Esophagus squamous epithelium (tissue), 5 donors: ENCODE measurements at regions not wholly inside any gene's neighbourhood (a gene's known extent, or its start where the extent isn't known, plus 50 kb on each side); places are given as distances from the start of the nearest gene placed in this dataset.

Source experiments
- DNase-seq: peaks from one replicate; lab custom pipeline; 2025; lab: John Stamatoyannopoulos, UW
- H3K27ac ChIP-seq, 4 donors: fragments of 200-600 bp; sonication (generic); one replicate each; pipeline ENCODE4 v1.5.1; 2016 to 2019; ENCODE audit warnings: mild to moderate bottlenecking in 1 of 4
- H3K27me3 ChIP-seq, 4 donors: fragments of 200-600 bp; sonication (generic); 1 replicate in 3 of 4; 2 replicates in 1 of 4; pipeline versions ENCODE4 v1.5.1 to v1.6.0; 2017 to 2021; ENCODE audit warnings: antibody characterized with exemption in 1 of 4
- H3K36me3 ChIP-seq, 3 donors: fragments of 200-600 bp; sonication (generic); one replicate each; pipeline ENCODE4 v1.5.1; 2016 to 2019
- H3K4me1 ChIP-seq, 3 donors: fragments of 200-600 bp; sonication (generic); one replicate each; pipeline ENCODE4 v1.5.1; 2017 to 2019
- H3K4me3 ChIP-seq, 4 donors: fragments of 200-600 bp; sonication (generic); 1 replicate in 3 of 4; 2 replicates in 1 of 4; pipeline ENCODE4 v1.5.1; 2016 to 2019; ENCODE audit warnings: mild to moderate bottlenecking in 2 of 4, moderate library complexity in 1 of 4
- H3K9me3 ChIP-seq, 3 donors: fragments of 200-600 bp; sonication (generic); one replicate each; pipeline ENCODE4 v1.5.1; 2016 to 2019
- POLR2A ChIP-seq, 4 donors: fragments of 450-650 bp; IDR thresholded peaks; one replicate each; pipeline ENCODE4 v1.6.1; 2017; ENCODE audit warnings: antibody characterized with exemption in 4 of 4, mild to moderate bottlenecking in 4 of 4, moderate library complexity in 3 of 4
- WGBS, 2 donors: methylation state at CpG; one replicate each; pipeline ENCODE4 v1.1.5; 2018; 5-methylcytosine and 5-hydroxymethylcytosine counted together
- intact Hi-C: fragments of 100-400 bp; cut with DNase I; formaldehyde crosslinking; loops from one replicate; pipeline ENCODE4 v1.15.0; 2022
- TF ChIP-seq, protein P1 (sequence below), 6 experiments: fragments of 450-650 bp in 4 of 6; fragments of 200-600 bp in 2 of 6; sonication (generic) in 2 of 6; IDR thresholded peaks; one replicate each; pipeline ENCODE4 v1.5.1; 2016 to 2019; ENCODE audit warnings: antibody characterized with exemption in 6 of 6, mild to moderate bottlenecking in 4 of 6, moderate library complexity in 4 of 6
- donor health status: DM: yes; HTN: yes; CAD: no.

DNA sequence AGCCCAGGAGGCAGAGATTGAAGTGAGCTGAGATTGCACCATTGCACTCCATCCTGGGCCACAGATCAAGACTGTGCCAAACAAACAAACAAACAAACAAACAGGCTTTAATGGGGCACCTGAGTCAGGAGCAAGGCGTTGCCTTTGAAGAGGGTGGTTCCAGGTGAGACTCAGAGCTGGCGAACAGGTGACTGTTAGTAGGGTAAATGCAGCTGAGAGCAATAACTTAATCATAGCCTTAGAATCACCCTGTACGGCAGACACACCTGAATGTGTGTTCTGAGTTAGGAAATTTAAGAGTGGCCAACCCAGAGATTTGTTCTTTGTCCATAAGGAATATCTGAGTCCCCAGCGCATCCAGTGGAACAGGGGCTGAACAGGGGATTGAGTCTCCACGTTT lies 440.4 kb downstream of the RPS6KC1 start:
- TF ChIP-seq POLR2A (IDR thresholded peaks at IDR 0.05), result no peak
- TF ChIP-seq, protein P1, sequence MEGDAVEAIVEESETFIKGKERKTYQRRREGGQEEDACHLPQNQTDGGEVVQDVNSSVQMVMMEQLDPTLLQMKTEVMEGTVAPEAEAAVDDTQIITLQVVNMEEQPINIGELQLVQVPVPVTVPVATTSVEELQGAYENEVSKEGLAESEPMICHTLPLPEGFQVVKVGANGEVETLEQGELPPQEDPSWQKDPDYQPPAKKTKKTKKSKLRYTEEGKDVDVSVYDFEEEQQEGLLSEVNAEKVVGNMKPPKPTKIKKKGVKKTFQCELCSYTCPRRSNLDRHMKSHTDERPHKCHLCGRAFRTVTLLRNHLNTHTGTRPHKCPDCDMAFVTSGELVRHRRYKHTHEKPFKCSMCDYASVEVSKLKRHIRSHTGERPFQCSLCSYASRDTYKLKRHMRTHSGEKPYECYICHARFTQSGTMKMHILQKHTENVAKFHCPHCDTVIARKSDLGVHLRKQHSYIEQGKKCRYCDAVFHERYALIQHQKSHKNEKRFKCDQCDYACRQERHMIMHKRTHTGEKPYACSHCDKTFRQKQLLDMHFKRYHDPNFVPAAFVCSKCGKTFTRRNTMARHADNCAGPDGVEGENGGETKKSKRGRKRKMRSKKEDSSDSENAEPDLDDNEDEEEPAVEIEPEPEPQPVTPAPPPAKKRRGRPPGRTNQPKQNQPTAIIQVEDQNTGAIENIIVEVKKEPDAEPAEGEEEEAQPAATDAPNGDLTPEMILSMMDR (IDR thresholded peaks at IDR 0.05), result no peak
- no peaks in the 10 kb centered on the region for H3K27me3 ChIP-seq
- no peak overlapping the region for H3K4me3 ChIP-seq
- H3K4me1 ChIP-seq, result no peaks in the 10 kb centered on the region
- no peak overlapping the region for H3K27ac ChIP-seq
- no peaks in the 10 kb centered on the region for H3K36me3 ChIP-seq
- intact Hi-C loops, result no loop called here
- H3K9me3 ChIP-seq, result no peaks in the 10 kb centered on the region
- DNase-seq, result no peak
- WGBS, 2 donors, result 71 to 73% methylated on average over 5 of the region's 5 CpGs

DNA sequence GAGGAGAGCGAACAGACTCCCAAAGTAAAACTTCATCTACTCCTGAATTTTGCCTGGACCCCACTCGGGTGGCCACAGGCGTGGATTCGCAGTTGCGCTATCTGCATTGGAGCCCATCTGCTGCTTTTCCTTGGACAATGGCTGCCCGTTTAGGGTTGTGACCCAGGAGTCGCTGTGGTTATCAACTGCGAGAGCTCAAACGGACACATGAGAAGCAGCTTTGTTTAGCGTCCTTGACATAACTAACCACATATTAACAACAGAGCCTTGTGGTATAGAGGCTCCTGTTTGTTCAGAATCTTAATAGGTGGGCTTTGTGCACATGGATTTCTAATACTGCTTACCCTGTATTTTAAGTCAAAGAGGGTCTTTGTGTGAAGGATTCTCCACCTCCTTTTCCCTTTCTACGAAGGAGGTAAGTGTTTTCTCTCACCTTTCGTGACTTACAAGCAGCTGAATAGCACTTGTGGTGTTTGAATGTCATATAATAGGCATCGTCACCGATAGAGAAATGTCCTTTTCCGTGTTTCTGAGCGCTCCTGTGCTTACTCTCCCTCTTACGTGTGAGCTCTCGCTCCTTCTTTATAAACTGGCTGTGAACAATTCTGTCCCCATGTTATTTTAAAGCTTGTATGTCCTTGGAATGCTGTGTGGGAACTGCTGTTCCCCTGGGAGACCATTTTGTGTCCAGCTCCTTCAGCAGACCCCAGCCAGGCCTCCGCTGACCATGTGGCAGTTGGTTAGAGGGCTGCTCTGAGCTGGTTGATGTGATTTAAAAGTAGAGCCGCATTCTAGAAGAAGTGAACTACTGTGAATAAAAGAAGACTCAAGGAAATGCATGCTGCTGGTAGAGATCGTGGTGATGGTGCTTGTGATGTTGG lies 441.4 kb downstream of the RPS6KC1 start:
- WGBS, 2 donors, result 59 to 77% methylated on average over 18 to 20 of the region's 21 CpGs
- no peaks in the 10 kb centered on the region for H3K9me3 ChIP-seq
- no peak overlapping the region for H3K4me3 ChIP-seq
- intact Hi-C loops, result no loop called here
- no peak for TF ChIP-seq POLR2A (IDR thresholded peaks at IDR 0.05)
- TF ChIP-seq, protein P1 (IDR thresholded peaks at IDR 0.05), result no peak
- no peak for DNase-seq
- no peaks in the 10 kb centered on the region for H3K36me3 ChIP-seq
- H3K27ac ChIP-seq, result no peak overlapping the region
- H3K4me1 ChIP-seq, result no peaks in the 10 kb centered on the region
- no peaks in the 10 kb centered on the region for H3K27me3 ChIP-seq

DNA sequence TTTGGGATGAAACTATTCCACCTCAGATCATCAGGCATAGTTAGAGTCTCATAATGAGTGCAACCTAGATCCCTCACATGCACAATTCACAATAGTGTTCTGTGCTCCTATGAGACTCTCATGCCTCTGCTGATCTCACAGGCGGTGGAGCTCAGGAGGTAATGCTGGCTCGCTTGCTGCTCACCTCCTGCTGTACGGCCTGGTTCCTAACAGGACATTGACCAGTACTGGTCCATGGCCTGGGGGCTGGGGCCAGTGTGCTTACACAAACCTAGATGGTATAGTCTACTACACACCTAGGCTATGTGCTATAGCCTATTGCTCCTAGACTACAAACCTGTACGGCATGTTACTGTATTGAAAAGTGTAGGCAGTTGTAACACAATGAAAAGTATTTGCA lies 448.4 kb downstream of the RPS6KC1 start:
- no peak for TF ChIP-seq POLR2A (IDR thresholded peaks at IDR 0.05)
- TF ChIP-seq, protein P1 (IDR thresholded peaks at IDR 0.05), result no peak
- no peaks in the 10 kb centered on the region for H3K4me1 ChIP-seq
- H3K9me3 ChIP-seq, result no peaks in the 10 kb centered on the region
- no peaks in the 10 kb centered on the region for H3K36me3 ChIP-seq
- intact Hi-C loops, result no loop called here
- no peak for DNase-seq
- H3K27me3 ChIP-seq, result no peaks in the 10 kb centered on the region
- no peak overlapping the region for H3K4me3 ChIP-seq
- H3K27ac ChIP-seq, result no peak overlapping the region
- 73 to 94% methylated on average over 1 to 3 of the region's 4 CpGs for WGBS, 2 donors

DNA sequence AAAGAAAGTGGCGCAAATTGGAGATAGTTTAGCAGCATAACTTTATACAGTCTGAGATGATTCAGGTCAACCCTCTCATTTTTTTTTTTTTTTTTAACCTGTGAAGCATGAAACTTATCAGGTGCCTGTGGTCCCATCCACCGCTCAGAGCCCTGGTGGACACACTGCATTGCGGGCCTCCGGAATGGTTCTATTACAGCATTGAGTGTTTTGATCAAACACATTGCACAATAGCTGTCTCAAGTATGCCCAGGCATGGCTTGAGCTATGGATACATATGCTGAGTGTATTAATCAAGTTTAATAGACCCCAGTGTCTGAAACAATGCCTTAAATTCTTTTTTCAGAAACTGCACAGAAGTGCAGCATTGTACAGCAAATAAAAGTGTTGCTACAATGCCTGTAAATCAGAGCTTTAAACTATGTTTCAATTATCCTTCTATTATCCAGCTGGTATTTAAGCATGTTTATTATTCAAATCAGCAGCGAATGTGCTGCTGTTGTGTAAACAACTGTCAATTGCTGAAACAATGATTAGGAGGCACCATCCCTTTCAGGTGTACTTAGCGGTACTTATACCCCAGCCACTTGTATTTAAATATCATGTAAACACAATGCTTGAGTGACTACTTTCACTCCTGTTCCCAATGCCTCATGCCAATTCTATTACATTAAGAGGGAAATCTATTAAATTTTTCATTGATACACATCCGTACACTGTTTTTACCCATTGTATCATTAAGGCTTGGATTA lies 456.6 kb downstream of the RPS6KC1 start:
- 71 to 72% methylated on average over 7 of the region's 7 CpGs for WGBS, 2 donors
- TF ChIP-seq, protein P1 (IDR thresholded peaks at IDR 0.05), result no peak
- no peak for TF ChIP-seq POLR2A (IDR thresholded peaks at IDR 0.05)
- no peak overlapping the region for H3K27ac ChIP-seq
- no peaks in the 10 kb centered on the region for H3K36me3 ChIP-seq
- no peak overlapping the region for H3K4me3 ChIP-seq
- H3K4me1 ChIP-seq, result no peaks in the 10 kb centered on the region
- H3K9me3 ChIP-seq, result no peaks in the 10 kb centered on the region
- H3K27me3 ChIP-seq, result no peaks in the 10 kb centered on the region
- intact Hi-C loops, result no loop called here
- DNase-seq, result no peak

DNA sequence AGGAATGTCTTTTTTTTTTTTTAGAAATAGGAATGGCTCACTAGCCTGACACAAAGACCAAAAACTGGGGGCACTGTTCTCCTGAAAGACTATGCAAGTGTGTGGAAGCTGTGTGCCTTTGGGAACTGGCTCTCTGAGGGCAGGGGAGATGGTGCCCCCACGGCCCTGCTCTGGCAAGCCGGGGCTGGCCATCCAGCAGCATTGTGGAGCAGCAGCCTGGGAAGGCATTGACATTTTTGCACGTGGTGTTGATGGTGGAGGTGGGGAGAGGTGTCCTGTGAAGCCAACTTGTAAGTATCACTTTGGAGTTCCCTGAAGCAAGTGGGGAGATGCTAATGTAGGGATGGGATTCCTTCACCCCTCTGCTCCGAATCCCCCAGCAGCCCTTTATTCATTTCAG lies 460.1 kb downstream of the RPS6KC1 start:
- no peak for TF ChIP-seq POLR2A (IDR thresholded peaks at IDR 0.05)
- TF ChIP-seq, protein P1 (IDR thresholded peaks at IDR 0.05), result no peak
- no peaks in the 10 kb centered on the region for H3K9me3 ChIP-seq
- H3K36me3 ChIP-seq, result no peaks in the 10 kb centered on the region
- DNase-seq, result no peak
- no peak overlapping the region for H3K27ac ChIP-seq
- H3K4me1 ChIP-seq, result no peaks in the 10 kb centered on the region
- no peak overlapping the region for H3K4me3 ChIP-seq
- intact Hi-C loops, result no loop called here
- H3K27me3 ChIP-seq, result no peaks in the 10 kb centered on the region
- 38 to 39% methylated on average over 4 of the region's 4 CpGs for WGBS, 2 donors
